Chondrocyte (in vitro differentiated cells): ENCODE measurements at regions not wholly inside any gene's neighbourhood (a gene's known extent, or its start where the extent isn't known, plus 50 kb on each side); places are given as distances from the start of the nearest gene placed in this dataset.

Experiments
- DNase-seq: peaks from one replicate; pipeline ENCODE4 v3.0.0; 2021; ENCODE audit warnings: mixed read lengths, low spot score
- H3K27ac Mint-ChIP-seq: one replicate; pipeline ENCODE4 v1.8.0; 2021; ENCODE audit warnings: mild to moderate bottlenecking, moderate library complexity, mixed read lengths; ENCODE audit not compliant: unreplicated experiment
- H3K27me3 Mint-ChIP-seq: 2 replicates; pipeline ENCODE4 v1.8.0; 2021; ENCODE audit warnings: low read depth, mixed read lengths
- H3K36me3 Mint-ChIP-seq: 2 replicates; pipeline ENCODE4 v1.8.0; 2021; ENCODE audit warnings: low read depth, mixed read lengths
- H3K4me1 Mint-ChIP-seq: 2 replicates; pipeline ENCODE4 v1.8.0; 2021; ENCODE audit warnings: low read depth, mild to moderate bottlenecking, mixed read lengths
- H3K4me3 Mint-ChIP-seq: one replicate; pipeline ENCODE4 v1.8.0; 2021; ENCODE audit warnings: mild to moderate bottlenecking, moderate library complexity, mixed read lengths; ENCODE audit not compliant: unreplicated experiment
- H3K9me3 Mint-ChIP-seq: 2 replicates; pipeline ENCODE4 v1.8.0; 2021; ENCODE audit warnings: low read depth, mixed read lengths
- CTCF ChIP-seq: fragments of 200-600 bp; sonication (generic); IDR thresholded peaks from 2 replicates; pipeline ENCODE4 v1.5.0; 2021; ENCODE audit warnings: antibody characterized with exemption, mild to moderate bottlenecking, moderate library complexity

GRCh38 chr3:66666362-66666761 lies 165.5 kb upstream of the LRIG1 start:
- Mint-ChIP-seq H3K9me3 (peaks cover 2% of the 10 kb centered on the region), H3K27ac (peak overlapping the region; percentile 58), H3K4me3 (no peak overlapping the region), H3K4me1 (peaks cover 32% of the 10 kb centered on the region), H3K36me3 (no peaks in the 10 kb centered on the region), H3K27me3 (no peaks in the 10 kb centered on the region)
- DNase-seq = no peak
- TF ChIP-seq CTCF = no peak

- Mint-ChIP-seq H3K4me3 (no peak overlapping the region), H3K36me3 (no peaks in the 10 kb centered on the region), H3K9me3 (peaks cover 2% of the 10 kb centered on the region), H3K4me1 (peaks cover 33% of the 10 kb centered on the region), H3K27me3 (no peaks in the 10 kb centered on the region), H3K27ac (peak overlapping the region; percentile 58)
- no peak for DNase-seq
- no peak for TF ChIP-seq CTCF
Observed at GRCh38 chr3:66667263-66667662, 166.4 kb upstream of the LRIG1 start.

GRCh38 chr3:66671291-66671690 lies 170.5 kb upstream of the LRIG1 start:
- TF ChIP-seq CTCF = no peak
- H3K27ac Mint-ChIP-seq = no peak overlapping the region
- no peak for DNase-seq
- H3K9me3 Mint-ChIP-seq = no peaks in the 10 kb centered on the region
- H3K27me3 Mint-ChIP-seq = no peaks in the 10 kb centered on the region
- no peak overlapping the region for H3K4me3 Mint-ChIP-seq
- peaks cover 53% of the 10 kb centered on the region for H3K4me1 Mint-ChIP-seq
- H3K36me3 Mint-ChIP-seq = no peaks in the 10 kb centered on the region

- peaks cover 2% of the 10 kb centered on the region for H3K9me3 Mint-ChIP-seq
- H3K4me1 Mint-ChIP-seq = peaks cover 40% of the 10 kb centered on the region
- H3K36me3 Mint-ChIP-seq = no peaks in the 10 kb centered on the region
- TF ChIP-seq CTCF = no peak
- H3K4me3 Mint-ChIP-seq = no peak overlapping the region
- H3K27ac Mint-ChIP-seq = peak overlapping the region; percentile 9
- no peak for DNase-seq
- no peaks in the 10 kb centered on the region for H3K27me3 Mint-ChIP-seq
Observed at GRCh38 chr3:66672830-66673229, 172.0 kb upstream of the LRIG1 start.

GRCh38 chr3:66673293-66673692 lies 172.5 kb upstream of the LRIG1 start:
- no peak for TF ChIP-seq CTCF
- no peak for DNase-seq
- H3K9me3 Mint-ChIP-seq = peaks cover 2% of the 10 kb centered on the region
- H3K4me3 Mint-ChIP-seq = peak overlapping the region; percentile 5
- H3K36me3 Mint-ChIP-seq = no peaks in the 10 kb centered on the region
- H3K27ac Mint-ChIP-seq = peak overlapping the region; percentile 84
- peaks cover 40% of the 10 kb centered on the region for H3K4me1 Mint-ChIP-seq
- no peaks in the 10 kb centered on the region for H3K27me3 Mint-ChIP-seq
